HG03558 (cell line): ENCODE measurements at regions not wholly inside any gene's neighbourhood (a gene's known extent, or its start where the extent isn't known, plus 50 kb on each side); places are given as distances from the start of the nearest gene placed in this dataset.

ENCODE experiments used
- ATAC-seq: cut with Tn5 transposase; IDR thresholded peaks from one replicate; pipeline ENCODE4 v1.9.1; 2021; ENCODE audit warnings: moderate number of reproducible peaks; ENCODE audit not compliant: unreplicated experiment; ENCODE audit errors: extremely low read depth

DNA sequence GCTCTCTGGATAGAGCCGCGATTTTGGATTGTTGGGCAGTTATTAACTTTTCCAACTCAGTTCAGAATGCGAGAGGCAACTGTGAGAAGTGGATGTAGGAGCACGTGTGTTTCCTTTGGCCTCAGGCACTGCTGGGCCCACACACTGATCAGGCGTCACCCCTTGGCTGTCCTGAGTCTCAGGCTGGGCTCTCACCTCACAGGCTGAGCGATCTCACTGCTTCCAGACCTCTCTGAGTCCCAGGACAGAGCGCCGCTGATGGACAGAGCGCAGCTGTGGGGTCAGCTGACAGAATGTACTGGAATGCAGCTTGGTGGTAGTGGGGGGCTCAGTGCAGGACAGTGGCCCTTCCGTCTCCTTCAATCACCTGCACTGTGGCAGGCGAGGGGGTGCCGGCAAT, 516.2 kb downstream of the TBC1D22A start:
- ATAC-seq: no peak

DNA sequence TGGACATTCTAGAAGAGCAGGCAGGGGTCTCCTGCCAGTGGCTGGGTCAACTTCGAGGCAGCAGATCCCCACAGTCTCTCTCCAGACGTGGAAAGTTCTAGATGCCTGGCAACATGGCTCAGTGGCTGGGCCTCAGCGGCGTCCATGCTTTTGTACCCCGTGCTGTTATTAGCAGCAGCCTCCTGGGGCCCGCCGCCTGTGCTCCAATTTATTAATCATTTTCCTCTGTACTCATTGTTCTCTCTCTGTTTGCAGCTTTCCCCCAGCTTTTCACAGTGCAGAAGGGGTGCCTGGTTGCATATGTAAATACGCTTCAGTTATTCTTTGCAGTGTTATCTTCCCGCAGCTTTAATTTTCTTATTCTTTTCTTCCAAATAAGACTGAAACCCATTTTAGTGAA, 515.1 kb downstream of the TBC1D22A start:
- ATAC-seq: no peak

DNA sequence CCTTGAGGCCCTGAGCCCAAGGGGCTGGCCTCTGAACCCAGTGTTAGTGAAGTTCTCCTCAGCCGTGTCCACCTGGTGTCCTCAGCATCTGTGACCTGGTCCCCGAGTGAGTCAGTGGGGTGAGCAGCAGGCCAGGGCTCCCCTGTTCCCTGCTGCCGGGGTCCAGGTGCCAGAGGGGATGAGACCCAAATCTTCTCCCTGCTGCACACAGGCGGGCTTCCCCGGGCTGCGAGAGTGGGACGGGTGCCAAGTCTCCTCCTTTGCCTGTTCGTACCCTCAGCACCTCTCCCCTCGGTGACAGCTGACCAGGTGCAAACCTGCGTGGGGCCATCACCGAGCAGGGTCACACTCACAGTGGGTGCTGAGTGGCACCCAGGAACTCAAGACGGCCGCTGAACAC, 514.5 kb downstream of the TBC1D22A start:
- no peak for ATAC-seq

- no peak for ATAC-seq
These were observed 514.0 kb downstream of the TBC1D22A start for GRCh38 chr22:47276450-47276820.

GRCh38 chr22:47275605-47276449, 513.4 kb downstream of the TBC1D22A start:
- no peak for ATAC-seq

- ATAC-seq: no peak
These were observed 511.7 kb downstream of the TBC1D22A start for GRCh38 chr22:47274196-47274595.

- ATAC-seq: no peak
These were observed 508.1 kb downstream of the TBC1D22A start for GRCh38 chr22:47270463-47271135.

GRCh38 chr22:47269516-47270088, 507.2 kb downstream of the TBC1D22A start:
- ATAC-seq: no peak

- ATAC-seq: no peak
These were observed 505.2 kb downstream of the TBC1D22A start for GRCh38 chr22:47267513-47268282.

DNA sequence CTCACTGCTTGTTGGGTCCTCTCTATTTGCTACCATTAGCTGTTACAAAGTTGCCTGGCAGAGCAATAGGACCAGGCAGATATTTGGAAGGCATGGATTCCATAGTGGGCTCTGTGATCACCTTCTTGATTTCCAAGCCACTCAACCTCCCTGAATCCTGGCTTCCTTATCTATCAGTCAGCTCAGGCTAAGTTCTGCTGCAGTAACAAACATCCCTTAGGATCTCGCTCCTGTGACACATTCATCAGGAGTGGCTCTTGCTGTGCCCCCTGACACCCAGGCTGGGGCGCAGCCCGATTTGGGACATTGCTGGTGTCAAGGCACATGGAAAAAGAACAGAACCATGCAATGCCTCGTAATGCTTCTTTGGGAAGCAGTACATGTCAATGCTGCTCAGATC, 503.9 kb downstream of the TBC1D22A start:
- ATAC-seq: no peak

DNA sequence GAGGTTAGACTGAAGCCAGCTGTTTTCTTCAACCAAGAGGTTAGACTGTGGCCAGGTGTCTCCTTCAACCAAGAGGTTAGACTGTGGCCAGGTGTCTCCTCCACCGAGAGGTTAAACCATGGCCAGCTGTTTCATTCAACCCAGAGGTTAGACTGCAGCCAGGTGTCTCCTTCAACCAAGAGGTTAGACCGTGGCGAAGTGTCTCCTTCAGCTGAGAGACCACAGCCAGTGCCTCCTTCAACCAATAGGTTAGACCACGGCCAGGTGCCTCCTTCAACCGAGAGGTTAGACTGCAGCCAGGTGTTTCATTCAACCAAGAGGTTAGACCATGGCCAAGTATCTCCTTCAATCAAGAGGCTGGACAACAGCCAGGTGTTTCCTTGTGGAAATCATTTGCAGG, 498.1 kb downstream of the TBC1D22A start:
- ATAC-seq: no peak

- ATAC-seq: no peak
These were observed 497.5 kb downstream of the TBC1D22A start for GRCh38 chr22:47259990-47260389.

- ATAC-seq: no peak
These were observed 496.6 kb downstream of the TBC1D22A start for GRCh38 chr22:47259049-47259448.

GRCh38 chr22:47257976-47258375, 495.5 kb downstream of the TBC1D22A start:
- no peak for ATAC-seq

DNA sequence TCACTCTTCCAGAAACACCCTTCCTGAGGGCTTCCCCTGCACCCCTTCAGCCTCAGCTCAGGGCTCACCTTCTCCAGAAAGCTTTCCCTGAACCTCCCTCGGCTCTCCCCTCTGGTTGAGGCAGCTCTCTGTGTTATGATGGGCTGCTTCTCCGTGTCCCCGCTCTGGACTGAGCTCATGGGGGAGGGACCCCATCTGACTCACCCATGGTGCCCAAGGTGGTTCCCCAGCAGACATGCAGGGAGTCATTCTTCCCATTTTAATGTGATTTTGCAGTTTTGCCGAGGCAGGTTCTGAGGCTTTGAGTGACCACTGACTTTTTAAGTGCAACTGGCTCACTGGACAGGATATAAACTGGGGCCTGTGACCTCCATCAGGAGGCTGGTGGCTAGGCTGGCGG, 495.1 kb downstream of the TBC1D22A start:
- no peak for ATAC-seq

- ATAC-seq: no peak
These were observed 489.5 kb downstream of the TBC1D22A start for GRCh38 chr22:47251911-47252310.

DNA sequence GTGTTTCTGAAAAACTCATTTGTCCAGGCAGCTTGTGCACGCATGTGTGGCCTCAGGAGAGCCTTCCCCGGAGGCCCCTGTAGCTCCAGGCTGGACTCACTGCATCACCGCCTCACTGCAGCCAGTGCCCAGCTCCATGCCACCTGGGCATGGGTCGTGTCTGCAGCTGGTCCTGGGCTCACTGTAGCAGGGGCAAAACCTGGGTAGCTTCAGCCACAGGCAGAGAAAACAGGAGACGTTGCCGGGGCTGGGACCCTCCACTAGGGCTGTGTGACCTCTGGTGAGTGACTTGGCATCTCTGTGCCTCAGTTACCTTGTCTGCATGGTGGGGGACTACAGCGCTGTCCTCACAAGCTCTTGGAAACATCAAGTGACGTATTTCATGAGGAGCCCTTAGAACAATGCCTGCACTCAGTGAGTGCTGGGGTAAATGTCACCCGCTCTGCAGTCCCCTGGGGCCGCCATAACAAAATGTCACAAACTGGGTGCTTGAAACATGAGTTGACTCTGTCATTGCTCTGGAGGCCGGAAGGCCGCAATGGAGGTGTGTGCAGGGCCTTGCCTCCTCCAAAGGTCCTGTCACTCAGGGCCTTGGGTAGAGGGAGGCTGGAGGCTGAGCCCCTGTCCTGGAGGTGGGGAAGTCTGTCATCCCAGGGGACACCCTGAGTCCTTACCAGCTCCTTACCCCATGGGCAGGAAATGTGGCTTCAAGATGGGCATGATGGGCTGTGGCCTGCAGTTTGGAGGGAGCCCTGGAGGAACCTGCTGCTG, 488.7 kb downstream of the TBC1D22A start:
- no peak for ATAC-seq

DNA sequence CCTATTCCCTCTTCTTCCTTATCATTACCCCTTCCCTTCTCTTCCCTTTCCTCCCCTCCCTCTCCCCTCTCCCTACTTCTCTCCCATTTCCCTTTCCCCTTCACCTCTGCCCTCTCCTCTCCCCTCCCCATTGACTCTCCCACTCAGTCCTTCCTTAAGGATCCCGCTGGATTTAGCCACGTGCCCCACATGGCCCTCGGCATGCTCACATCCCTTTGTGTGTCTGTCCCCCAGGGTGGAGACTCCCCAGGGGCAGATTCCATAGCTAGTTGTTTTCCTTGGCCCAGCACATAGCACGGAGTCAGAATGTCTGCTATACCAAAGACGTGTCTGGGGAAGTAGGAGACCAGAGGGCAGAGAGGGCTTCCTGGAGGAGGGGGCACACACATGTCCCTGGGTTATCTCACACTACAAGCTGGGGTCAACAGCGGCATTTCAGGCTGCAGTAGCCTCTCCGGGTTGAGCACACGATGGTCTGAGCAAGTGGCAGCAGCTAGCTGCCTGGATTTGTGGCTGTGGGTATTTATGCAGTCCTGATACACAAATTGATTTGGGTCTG, 487.0 kb downstream of the TBC1D22A start:
- no peak for ATAC-seq

DNA sequence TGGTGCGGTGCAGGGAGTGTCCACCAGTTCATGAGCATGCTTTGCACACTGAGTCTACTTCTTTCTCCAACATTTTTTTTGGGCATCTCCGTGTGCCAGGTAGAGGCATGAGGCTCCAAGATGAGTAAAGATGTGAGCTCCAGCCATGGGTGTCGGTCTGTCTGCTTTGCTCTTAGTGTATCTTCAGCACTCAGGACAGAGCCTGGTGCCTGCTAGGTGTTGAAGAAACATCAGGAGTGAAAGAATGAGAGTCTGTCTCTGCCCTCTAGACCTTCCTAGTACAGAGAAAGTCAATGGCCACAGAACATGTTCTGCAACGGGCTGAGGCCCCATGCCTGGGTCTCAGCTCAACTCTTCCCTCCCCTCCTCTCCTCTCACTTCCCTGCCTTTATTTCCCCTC, 486.5 kb downstream of the TBC1D22A start:
- no peak for ATAC-seq
